ENCODE measurements at regions not wholly inside any gene's neighbourhood (a gene's known extent, or its start where the extent isn't known, plus 50 kb on each side); places are given as distances from the start of the nearest gene placed in this dataset.

DNA sequence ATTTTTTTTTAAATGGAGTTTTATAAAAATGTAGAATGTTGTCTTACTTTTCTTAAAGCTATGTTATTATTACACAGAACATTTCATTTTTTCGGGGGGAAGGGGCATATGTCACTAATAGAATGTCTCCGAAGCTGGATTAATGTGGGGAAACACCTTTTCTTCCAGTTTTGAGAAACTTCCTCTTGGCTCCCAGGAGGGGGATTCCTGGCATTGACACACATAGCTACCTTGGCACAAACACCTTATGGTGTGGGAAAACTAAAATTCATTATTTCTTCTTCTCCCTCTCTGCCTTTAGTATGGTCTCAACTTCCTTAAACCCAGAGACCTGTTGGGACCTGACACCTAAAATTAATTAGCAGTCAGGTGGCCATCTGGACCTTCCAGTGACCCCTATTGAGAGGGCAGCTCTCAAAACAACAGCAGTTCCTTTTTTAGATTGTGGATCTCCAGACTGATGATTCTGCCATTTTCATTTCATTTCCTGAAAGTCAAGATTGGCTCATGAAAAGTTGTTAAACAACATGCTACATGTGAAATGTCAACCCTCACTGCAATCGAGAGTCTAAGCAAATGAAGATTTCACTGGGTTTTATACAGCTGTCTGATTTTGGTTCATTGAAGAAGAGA is 70.1 kb upstream of the EDEM3 start:
- intact Hi-C loops (cut with DNase I): loop anchor here (5.0 to 10.0 kb wide), 2 partner anchors 60 to 147 kb away; partner anchors contain the start of gene NIBAN1
- peaks cover 0 to 91% (median 87%) of the 10 kb centered on the region in 4 donors for H3K4me1 ChIP-seq
- no peaks in the 10 kb centered on the region for H3K9me3 ChIP-seq
- peak overlapping the region; percentile 66 to 86 (median 82) for H3K27ac ChIP-seq
- 58 to 59% methylated on average over 3 of the region's 3 CpGs for WGBS, 2 donors
- peaks cover 11 to 32% (median 12%) of the 10 kb centered on the region in 4 donors for H3K36me3 ChIP-seq
- no peak overlapping the region for H3K4me3 ChIP-seq
- DNase-seq: no peak
- TF ChIP-seq POLR2A (IDR thresholded peaks at IDR 0.05) (no peak), EP300 (IDR thresholded peaks at IDR 0.05) (no peak), POLR2AphosphoS5 (IDR thresholded peaks at IDR 0.05) (no peak)
- TF ChIP-seq, protein P1, sequence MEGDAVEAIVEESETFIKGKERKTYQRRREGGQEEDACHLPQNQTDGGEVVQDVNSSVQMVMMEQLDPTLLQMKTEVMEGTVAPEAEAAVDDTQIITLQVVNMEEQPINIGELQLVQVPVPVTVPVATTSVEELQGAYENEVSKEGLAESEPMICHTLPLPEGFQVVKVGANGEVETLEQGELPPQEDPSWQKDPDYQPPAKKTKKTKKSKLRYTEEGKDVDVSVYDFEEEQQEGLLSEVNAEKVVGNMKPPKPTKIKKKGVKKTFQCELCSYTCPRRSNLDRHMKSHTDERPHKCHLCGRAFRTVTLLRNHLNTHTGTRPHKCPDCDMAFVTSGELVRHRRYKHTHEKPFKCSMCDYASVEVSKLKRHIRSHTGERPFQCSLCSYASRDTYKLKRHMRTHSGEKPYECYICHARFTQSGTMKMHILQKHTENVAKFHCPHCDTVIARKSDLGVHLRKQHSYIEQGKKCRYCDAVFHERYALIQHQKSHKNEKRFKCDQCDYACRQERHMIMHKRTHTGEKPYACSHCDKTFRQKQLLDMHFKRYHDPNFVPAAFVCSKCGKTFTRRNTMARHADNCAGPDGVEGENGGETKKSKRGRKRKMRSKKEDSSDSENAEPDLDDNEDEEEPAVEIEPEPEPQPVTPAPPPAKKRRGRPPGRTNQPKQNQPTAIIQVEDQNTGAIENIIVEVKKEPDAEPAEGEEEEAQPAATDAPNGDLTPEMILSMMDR (IDR thresholded peaks at IDR 0.05): no peak
- H3K27me3 ChIP-seq: no peaks in the 10 kb centered on the region

GRCh38 chr1:184823080-184823479 is 68.4 kb upstream of the EDEM3 start:
- H3K27me3 ChIP-seq: no peaks in the 10 kb centered on the region
- H3K4me1 ChIP-seq: peaks cover 0 to 80% (median 77%) of the 10 kb centered on the region in 4 donors
- H3K9me3 ChIP-seq: no peaks in the 10 kb centered on the region
- 63 to 64% methylated on average over 4 of the region's 4 CpGs for WGBS, 2 donors
- TF ChIP-seq, protein P1 (IDR thresholded peaks at IDR 0.05): no peak
- TF ChIP-seq POLR2AphosphoS5 (IDR thresholded peaks at IDR 0.05) (peak; percentile 57 to 81 (median 79)), EP300 (IDR thresholded peaks at IDR 0.05) (peak in 1 of 4 donors; percentile 85), POLR2A (IDR thresholded peaks at IDR 0.05) (no peak)
- H3K27ac ChIP-seq: peak overlapping the region; percentile 49 to 86 (median 72)
- peak; percentile 80 for DNase-seq
- H3K4me3 ChIP-seq: no peak overlapping the region
- intact Hi-C loops (cut with DNase I): loop anchor here (10.0 kb wide), 1 partner anchor 62 kb away; no protein-coding TSS in a partner anchor
- peaks cover 13 to 44% (median 19%) of the 10 kb centered on the region in 4 donors for H3K36me3 ChIP-seq

GRCh38 chr1:184822267-184822666 is 67.6 kb upstream of the EDEM3 start:
- H3K4me1 ChIP-seq: peaks cover 0 to 71% (median 69%) of the 10 kb centered on the region in 4 donors
- no peak for DNase-seq
- no peaks in the 10 kb centered on the region for H3K9me3 ChIP-seq
- H3K36me3 ChIP-seq: peaks cover 13 to 53% (median 20%) of the 10 kb centered on the region in 4 donors
- no peak overlapping the region for H3K4me3 ChIP-seq
- H3K27me3 ChIP-seq: no peaks in the 10 kb centered on the region
- intact Hi-C loops (cut with DNase I): loop anchor here (10.0 kb wide), 1 partner anchor 63 kb away; no protein-coding TSS in a partner anchor
- WGBS, 2 donors: 73 to 79% methylated on average over 1 of the region's 1 CpG
- H3K27ac ChIP-seq: peak overlapping the region; percentile 49 to 86 (median 72)
- TF ChIP-seq POLR2A (IDR thresholded peaks at IDR 0.05) (no peak), POLR2AphosphoS5 (IDR thresholded peaks at IDR 0.05) (no peak), EP300 (IDR thresholded peaks at IDR 0.05) (no peak)
- TF ChIP-seq, protein P1 (IDR thresholded peaks at IDR 0.05): no peak

DNA sequence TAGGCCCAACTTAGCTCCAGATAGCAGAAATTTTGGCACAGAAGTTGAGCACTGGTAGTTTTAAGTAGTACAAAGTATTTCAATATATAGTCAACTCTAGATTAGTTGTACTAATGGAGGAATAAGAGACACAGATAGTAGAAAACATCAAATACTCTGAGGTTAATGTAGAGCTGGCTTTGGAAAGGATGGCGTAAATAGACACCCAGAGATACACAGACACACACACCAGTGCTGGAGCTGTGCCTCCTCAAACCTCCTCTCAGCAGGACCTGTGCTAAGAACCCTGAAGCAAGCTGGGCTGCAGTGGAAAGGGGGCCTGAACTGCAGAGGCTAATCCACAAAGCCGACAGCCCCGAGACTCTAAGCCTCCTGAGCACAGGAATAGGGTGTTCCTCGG is 67.0 kb upstream of the EDEM3 start:
- no peak for DNase-seq
- 94 to 95% methylated on average over 4 of the region's 4 CpGs for WGBS, 2 donors
- H3K9me3 ChIP-seq: no peaks in the 10 kb centered on the region
- H3K27ac ChIP-seq: peak overlapping the region; percentile 49 to 86 (median 72)
- H3K4me1 ChIP-seq: peaks cover 0 to 67% (median 63%) of the 10 kb centered on the region in 4 donors
- intact Hi-C loops (cut with DNase I): loop anchor here (10.0 kb wide), 1 partner anchor 63 kb away; no protein-coding TSS in a partner anchor
- H3K36me3 ChIP-seq: peaks cover 13 to 59% (median 21%) of the 10 kb centered on the region in 4 donors
- TF ChIP-seq, protein P1 (IDR thresholded peaks at IDR 0.05): no peak
- TF ChIP-seq POLR2A (IDR thresholded peaks at IDR 0.05) (no peak), EP300 (IDR thresholded peaks at IDR 0.05) (no peak), POLR2AphosphoS5 (IDR thresholded peaks at IDR 0.05) (no peak)
- no peaks in the 10 kb centered on the region for H3K27me3 ChIP-seq
- H3K4me3 ChIP-seq: no peak overlapping the region

Measured in sigmoid colon (tissue), 6 donors.